Erythroblast (primary cell): ENCODE measurements at regions not wholly inside any gene's neighbourhood (a gene's known extent, or its start where the extent isn't known, plus 50 kb on each side); places are given as distances from the start of the nearest gene placed in this dataset.
"Not testable (repeated sequence)": the region's sequence is repeated elsewhere in the genome, so short reads cannot be mapped to it uniquely, and the experiment has no call there.

Experiments
- DNase-seq, 2 experiments: peaks; one replicate each; lab custom pipeline; 2025; lab: John Stamatoyannopoulos, UW
- GATA1 ChIP-seq: IDR thresholded peaks from 2 replicates; pipeline ENCODE4 v1.6.1; 2011; ENCODE audit warnings: low read depth, mild to moderate bottlenecking, control low read depth, low read length, moderate library complexity
- POLR2A ChIP-seq: IDR thresholded peaks from 2 replicates; pipeline ENCODE4 v1.6.1; 2011; ENCODE audit warnings: mild to moderate bottlenecking, low read length

DNA sequence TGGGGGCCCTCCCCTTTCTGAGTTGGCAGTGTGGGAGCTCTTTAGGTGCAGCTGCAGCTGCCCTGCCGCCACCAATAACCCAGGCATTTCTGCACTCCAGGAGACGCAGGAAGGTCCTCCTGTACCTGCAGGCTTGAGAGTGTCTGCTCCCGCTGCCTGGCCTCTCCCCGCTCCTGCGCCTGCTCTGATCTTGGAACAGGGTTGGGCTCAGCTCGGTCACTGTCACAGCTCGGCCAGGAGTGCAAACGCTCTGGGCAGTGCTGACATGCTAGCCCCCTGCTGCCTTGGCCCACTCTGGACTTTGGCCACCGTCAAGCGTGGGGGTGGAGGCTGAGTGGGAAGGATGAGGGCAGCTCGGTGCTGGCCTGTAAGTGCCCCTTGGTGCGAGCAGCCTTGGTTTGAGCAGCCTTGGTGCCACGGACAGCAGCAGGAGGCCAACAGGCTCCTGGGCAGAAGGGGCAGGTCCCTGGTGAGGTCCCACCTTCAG lies 738.1 kb upstream of the GJE1 start:
- DNase-seq = no peak
- no peak for TF ChIP-seq GATA1
- TF ChIP-seq POLR2A = no peak

DNA sequence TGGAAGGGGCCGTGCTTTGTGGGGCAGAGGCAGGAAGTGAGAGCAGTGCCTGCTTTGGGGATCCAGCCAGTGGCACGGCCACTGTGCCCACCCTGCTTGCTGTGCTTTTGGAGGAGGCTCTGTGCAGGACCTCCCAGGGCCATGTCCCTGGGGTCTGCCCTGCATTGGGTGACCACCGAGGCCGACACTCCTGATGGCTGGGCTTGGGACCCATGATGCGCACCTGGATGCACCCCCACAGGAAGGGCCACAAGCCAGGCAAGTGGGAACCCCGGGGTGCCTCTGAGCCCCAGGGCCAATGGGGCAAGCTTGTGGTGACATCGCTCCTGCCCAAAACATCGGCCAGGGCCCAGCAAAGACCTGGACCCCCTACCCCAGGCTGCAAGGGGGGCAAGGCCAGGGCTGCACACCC lies 738.6 kb upstream of the GJE1 start:
- DNase-seq = no peak
- TF ChIP-seq GATA1 (no peak), POLR2A (no peak)

DNA sequence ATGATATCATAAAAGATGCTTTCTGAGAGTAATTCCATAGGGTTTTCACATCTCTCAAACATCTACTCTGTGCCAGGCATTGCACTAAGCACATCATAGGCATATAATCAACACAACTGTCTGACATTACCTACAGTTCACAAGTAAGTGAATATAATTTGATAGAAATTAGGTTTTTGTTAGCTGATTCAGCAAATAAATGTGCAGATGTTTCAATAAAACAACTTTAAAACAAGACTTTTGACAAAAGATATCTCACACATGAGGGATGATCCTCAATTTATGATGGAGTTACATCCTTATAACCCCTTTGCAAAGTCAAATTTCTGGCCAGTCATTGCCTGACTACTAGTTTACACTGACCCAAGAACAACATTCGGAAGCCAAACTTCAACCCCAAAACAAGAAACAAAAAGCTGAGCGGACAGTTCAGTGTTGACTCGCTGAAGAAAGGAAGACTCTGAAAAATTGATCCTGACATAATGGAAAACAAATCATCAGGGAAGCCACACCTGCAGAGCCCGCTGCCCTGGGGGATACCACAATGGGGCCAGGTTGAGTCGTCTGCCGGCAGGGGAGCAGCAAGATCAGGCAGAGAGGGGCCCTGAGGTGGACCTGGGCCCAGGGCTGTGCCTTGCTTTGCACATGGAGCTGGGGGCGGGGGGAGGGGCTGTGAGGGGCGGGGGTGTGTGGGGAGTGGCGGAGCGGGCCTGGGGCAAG lies 739.2 kb upstream of the GJE1 start:
- no peak for DNase-seq
- TF ChIP-seq GATA1 (no peak), POLR2A (no peak)

DNA sequence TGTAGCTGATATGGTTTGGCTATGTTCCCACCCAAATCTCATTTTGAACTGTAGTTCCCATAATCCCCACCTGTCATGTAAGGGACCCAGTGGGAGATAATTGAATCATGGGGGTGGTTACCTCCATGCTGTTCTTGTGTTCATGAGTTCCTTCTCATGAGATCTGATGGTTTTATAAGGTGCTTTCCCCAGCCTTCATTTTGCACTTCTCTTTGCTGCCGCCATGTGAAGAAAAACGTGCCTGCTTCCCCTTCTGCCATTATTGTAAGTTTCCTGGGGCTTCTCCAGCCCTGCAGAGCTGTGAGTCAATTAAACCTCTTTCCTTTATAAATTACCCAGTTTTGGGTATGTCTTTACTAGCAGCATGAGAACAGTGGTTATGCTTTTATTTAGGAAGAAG lies 741.6 kb upstream of the GJE1 start:
- not testable (repeated sequence) for DNase-seq

DNA sequence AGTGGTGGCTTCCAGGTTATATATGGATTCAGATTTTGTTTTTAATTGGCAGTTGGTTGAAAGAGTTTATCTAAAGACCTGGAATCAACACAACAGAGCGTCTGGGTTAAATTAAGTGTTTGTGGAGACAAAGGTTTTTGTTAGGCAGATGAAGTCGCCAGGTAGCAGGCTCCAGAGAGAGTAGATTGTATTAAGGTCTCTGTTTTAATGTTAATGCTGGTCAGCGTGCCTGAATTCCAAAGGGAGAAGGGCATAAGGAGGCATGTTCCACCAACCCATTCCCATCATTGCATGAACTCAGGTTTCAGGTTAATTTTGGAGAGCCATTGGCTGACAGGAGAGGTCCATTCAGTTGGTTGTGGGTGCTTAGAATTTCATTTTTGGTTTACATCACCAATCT lies 744.1 kb upstream of the GJE1 start:
- no peak for TF ChIP-seq GATA1
- no peak for DNase-seq

DNA sequence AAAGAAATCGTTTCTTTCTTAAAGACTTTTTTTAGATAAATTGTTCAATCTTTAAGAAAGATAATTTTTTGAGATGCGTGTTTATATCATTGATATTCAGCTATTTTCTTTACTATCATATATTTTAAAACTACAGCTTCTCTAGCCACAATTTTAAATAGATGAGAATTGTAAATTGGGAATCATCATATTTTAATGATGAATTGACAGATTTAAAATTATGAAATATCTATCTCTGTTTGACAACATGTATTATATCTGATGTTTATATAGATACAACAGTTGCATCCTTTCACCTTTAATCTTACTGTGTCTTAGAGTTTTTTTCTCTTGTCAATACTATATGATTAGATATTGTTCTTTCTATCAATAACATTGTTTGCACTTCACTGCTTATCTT lies 762.3 kb upstream of the GJE1 start:
- no peak for TF ChIP-seq GATA1
- TF ChIP-seq POLR2A = no peak
- no peak for DNase-seq

DNA sequence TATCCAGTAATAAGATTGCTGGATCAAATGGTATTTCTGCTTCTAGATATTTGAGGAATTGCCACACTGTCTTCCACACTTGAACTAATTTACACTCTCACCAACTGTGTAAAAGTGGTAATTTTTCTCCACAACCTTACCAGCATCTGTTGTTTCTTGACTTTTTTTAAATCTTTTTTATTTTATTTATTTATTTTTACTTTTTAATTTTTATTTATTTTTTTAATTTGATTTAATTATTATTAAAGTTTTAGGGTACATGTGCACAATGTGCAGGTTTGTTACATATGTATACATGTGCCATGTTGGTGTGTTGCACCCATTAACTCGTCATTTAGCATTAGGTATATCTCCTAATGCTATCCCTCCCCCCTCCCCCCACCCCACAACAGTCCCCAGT lies 765.9 kb upstream of the GJE1 start:
- not testable (repeated sequence) for DNase-seq

DNA sequence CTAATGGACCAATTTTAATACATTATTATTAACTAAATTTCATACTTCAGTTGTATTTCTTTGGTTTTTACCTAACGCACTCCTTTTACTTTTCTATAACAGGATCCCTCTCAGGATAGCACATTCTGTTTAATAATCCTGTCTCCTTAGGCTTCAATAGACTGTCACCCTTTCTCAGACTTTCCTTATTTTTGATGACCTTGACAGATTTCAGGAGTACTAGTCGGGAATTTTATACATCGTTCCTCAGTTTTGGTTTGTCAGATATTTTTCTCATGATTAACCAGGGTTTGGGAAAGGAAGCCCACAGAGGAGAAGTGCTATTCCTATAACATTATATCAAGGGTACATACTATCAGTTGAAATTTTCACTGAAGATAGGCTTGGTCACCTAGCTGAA lies 768.0 kb upstream of the GJE1 start:
- no peak for DNase-seq
- TF ChIP-seq POLR2A (no peak), GATA1 (no peak)

DNA sequence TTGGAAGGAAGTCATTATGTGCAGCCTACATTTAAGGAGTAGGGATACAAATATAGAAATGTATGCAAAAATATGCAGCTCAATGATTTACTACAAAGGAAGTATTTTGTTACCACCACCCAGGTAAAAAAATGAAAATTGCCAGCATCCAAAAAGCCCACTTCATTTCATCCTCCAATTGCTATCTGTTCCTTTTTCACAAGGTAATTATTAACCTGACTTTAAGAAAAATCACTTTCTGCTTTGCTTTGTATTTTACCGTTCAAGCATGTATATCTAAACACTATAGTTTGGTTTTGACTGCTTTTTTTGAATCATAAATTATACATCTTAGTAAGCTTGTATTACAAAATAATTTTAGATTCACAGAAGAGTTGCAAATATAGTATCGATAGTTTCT lies 768.5 kb upstream of the GJE1 start:
- no peak for DNase-seq

DNA sequence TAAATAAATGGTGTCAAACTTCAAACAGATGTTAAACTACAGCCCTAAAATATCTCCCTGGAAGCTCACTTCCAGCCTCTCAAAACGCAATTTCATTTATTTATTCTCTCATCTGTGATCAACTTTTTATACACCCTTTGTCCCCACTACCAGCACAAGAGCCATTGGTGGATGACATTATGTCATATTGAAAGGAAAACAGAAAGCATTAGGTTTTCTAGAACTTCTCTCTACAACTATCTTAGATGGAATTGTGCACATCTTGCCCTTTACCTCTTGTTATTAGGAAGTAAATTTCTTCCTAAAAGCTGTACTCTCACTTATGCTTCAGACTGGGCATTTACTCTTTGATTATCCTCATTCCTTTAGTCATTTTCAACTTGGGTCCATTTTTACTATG lies 771.2 kb upstream of the GJE1 start:
- DNase-seq = no peak
- no peak for TF ChIP-seq POLR2A
- TF ChIP-seq GATA1 = no peak

More for the DNA sequence above, 768.5 kb upstream of the GJE1 start:
- TF ChIP-seq POLR2A (no peak), GATA1 (no peak)

DNA sequence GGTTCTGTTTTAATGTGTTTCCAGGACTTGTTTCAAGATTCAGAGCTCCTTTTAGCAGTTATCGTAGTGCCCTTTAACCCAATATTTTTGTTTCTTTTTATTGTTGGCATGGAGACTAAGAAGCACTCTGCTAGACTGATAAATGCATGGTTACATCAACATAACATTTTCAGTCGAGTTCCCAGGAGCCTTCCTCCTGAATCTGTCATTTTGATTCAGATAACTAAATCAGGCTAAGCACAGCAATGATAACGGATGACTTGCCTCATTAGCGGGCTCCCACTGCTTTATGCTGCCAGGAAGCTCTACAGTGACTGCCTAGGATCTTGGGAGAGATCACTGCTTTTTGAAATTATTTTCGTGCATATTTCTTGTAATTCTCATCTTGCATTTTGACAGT lies 772.8 kb upstream of the GJE1 start:
- DNase-seq = no peak
- TF ChIP-seq GATA1 (no peak), POLR2A (no peak)

DNA sequence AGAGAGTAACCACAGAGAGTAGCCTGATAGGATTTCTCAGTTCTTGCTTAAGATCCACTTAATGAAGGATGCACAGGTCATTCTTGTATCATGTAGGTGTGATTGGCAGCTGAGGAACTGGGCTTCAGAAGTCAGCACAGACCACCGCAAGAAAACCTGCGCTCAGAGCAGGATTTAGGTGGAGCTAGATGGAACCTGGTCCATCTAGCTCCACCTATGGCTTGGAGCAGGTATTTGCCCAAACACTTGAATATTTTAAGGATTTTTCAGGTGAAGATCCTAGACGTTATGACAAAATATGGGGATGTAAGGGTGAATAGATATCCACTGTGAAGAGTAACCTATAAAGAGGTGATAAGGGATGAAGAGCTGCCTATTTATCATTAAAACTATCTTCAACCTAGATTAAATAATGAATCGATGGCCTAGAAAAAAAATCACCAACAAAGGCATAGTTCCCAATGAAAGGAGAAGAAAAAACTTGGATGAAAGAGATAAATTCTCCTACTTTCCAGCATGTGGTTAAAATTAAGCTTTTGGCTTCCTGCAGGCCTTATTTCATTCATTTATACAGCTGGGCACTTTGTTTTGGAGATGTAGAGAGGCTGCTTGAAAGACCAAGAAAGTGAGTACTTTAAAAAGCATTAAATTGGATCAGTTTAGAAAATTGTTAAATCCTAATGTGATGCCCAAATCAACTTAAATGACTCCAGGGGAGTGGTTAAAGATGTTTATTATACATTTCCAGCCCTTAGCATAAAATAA lies 778.4 kb upstream of the GJE1 start:
- DNase-seq = no peak
- no peak for TF ChIP-seq GATA1
- TF ChIP-seq POLR2A = no peak

DNA sequence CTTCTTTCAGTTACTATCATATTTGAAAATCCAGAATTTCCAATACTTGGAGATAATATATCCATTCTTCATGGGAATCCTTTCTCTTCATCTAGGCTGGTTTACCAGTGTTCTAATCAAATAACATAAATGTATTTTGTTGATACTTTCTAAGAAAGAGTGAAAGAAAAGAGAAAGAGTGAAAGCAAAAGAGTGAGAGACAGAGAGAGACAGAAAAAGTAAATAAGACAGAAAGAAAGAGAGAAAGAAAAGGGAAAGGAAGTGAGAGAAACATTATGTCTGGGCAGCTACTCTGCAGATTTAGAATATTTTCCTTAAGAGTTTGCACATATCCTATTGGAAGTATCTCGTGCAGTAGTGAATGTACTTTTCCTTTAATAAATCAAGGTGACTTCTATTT lies 781.0 kb upstream of the GJE1 start:
- DNase-seq = no peak
- TF ChIP-seq POLR2A (no peak), GATA1 (no peak)

DNA sequence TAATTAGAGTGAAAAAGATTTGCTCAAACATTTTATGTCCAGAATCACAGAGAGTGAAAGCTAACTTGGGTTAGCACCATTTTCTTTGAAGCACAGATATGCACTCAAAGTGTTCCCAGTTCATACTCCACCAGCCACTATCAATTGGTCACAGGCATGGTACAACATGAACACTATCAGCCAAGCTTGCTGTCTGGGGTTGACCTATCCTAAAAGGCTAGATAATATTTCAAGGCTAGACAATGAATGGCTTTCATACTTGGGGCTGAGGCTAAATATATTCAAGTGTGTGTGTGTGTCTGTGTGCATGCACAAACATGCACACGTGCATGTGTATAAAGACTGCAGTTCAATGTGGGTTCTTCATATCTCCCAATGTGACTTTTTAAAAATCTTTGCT lies 783.0 kb upstream of the GJE1 start:
- no peak for TF ChIP-seq GATA1
- no peak for TF ChIP-seq POLR2A
- no peak for DNase-seq
